Esophagus squamous epithelium (tissue), 4 donors: ENCODE measurements at regions not wholly inside any gene's neighbourhood (a gene's known extent, or its start where the extent isn't known, plus 50 kb on each side); places are given as distances from the start of the nearest gene placed in this dataset.

Experiments used
- POLR2A ChIP-seq, 4 donors: fragments of 450-650 bp; IDR thresholded peaks; one replicate each; pipeline ENCODE4 v1.6.1; 2017; ENCODE audit warnings: antibody characterized with exemption in 4 of 4, mild to moderate bottlenecking in 4 of 4, moderate library complexity in 3 of 4
- TF ChIP-seq, protein P1 (sequence below), 6 experiments: fragments of 450-650 bp in 4 of 6; fragments of 200-600 bp in 2 of 6; sonication (generic) in 2 of 6; IDR thresholded peaks; one replicate each; pipeline ENCODE4 v1.5.1; 2016 to 2019; ENCODE audit warnings: antibody characterized with exemption in 6 of 6, mild to moderate bottlenecking in 4 of 6, moderate library complexity in 4 of 6

- TF ChIP-seq, protein P1, sequence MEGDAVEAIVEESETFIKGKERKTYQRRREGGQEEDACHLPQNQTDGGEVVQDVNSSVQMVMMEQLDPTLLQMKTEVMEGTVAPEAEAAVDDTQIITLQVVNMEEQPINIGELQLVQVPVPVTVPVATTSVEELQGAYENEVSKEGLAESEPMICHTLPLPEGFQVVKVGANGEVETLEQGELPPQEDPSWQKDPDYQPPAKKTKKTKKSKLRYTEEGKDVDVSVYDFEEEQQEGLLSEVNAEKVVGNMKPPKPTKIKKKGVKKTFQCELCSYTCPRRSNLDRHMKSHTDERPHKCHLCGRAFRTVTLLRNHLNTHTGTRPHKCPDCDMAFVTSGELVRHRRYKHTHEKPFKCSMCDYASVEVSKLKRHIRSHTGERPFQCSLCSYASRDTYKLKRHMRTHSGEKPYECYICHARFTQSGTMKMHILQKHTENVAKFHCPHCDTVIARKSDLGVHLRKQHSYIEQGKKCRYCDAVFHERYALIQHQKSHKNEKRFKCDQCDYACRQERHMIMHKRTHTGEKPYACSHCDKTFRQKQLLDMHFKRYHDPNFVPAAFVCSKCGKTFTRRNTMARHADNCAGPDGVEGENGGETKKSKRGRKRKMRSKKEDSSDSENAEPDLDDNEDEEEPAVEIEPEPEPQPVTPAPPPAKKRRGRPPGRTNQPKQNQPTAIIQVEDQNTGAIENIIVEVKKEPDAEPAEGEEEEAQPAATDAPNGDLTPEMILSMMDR (IDR thresholded peaks at IDR 0.05): no peak
- TF ChIP-seq POLR2A (IDR thresholded peaks at IDR 0.05): no peak
Measured at GRCh38 chrX:20767346-20767745, 500.6 kb upstream of the RPS6KA3 start.
